Activated CD8-positive, alpha-beta T cell treated with anti-CD3 and anti-CD28 coated beads for 36 hours (primary cell): ENCODE measurements at regions not wholly inside any gene's neighbourhood (a gene's known extent, or its start where the extent isn't known, plus 50 kb on each side); places are given as distances from the start of the nearest gene placed in this dataset.

ENCODE experiments used
- ATAC-seq: fragments of 200-7000 bp; cut with Tn5 transposase; one replicate; pipeline ENCODE4 v1.10.0; 2021; ENCODE audit warnings: mild to moderate bottlenecking, moderate library complexity
- CTCF ChIA-PET: fragments of 350-600 bp; sonication (Branson Sonifier 250); formaldehyde crosslinking; loops from one replicate; lab custom pipeline; 2021; ENCODE audit warnings: antibody characterized with exemption; lab: Charles Lee
- POLR2A ChIA-PET: fragments of 350-600 bp; sonication (Branson Sonifier 250); formaldehyde crosslinking; loops from one replicate; lab custom pipeline; 2021; ENCODE audit warnings: antibody characterized with exemption; lab: Charles Lee
- DNase-seq: peaks from one replicate; pipeline ENCODE4 v3.0.0-alpha.2; 2020
- H3K27ac Mint-ChIP-seq: one replicate; pipeline ENCODE4 v1.8.0; 2021; ENCODE audit warnings: mild to moderate bottlenecking, mixed read lengths
- H3K27me3 Mint-ChIP-seq: one replicate; pipeline ENCODE4 v1.8.0; 2021; ENCODE audit warnings: mixed read lengths
- H3K36me3 Mint-ChIP-seq: one replicate; pipeline ENCODE4 v1.8.0; 2021; ENCODE audit warnings: low read depth, mixed read lengths
- H3K4me1 Mint-ChIP-seq: one replicate; pipeline ENCODE4 v1.8.0; 2021; ENCODE audit warnings: low read depth, mixed read lengths
- H3K4me3 Mint-ChIP-seq: one replicate; pipeline ENCODE4 v1.8.0; 2021; ENCODE audit warnings: mild to moderate bottlenecking, moderate library complexity, mixed read lengths
- H3K9me3 Mint-ChIP-seq: one replicate; pipeline ENCODE4 v1.8.0; 2021; ENCODE audit warnings: mixed read lengths
- CTCF ChIP-seq: fragments of 200-600 bp; IDR thresholded peaks from one replicate; pipeline ENCODE4 v1.8.0; 2022; ENCODE audit warnings: antibody characterized with exemption, mild to moderate bottlenecking
- intact Hi-C: fragments of 100-400 bp; cut with micrococcal nuclease; formaldehyde crosslinking; loops from one replicate; pipeline ENCODE4 v1.10.0; 2022

- Mint-ChIP-seq H3K27me3 (peaks cover 2% of the 10 kb centered on the region), H3K36me3 (no peaks in the 10 kb centered on the region), H3K27ac (no peak overlapping the region), H3K4me1 (no peaks in the 10 kb centered on the region), H3K4me3 (no peak overlapping the region), H3K9me3 (no peaks in the 10 kb centered on the region)
- ATAC-seq = no peak
- TF ChIP-seq CTCF = no peak
- intact Hi-C loops = no loop called here
- CTCF ChIA-PET = interaction anchor here (1.1 kb wide), 1 partner anchor 132 kb away, joined by 3 read pairs; no protein-coding TSS in a partner anchor
- POLR2A ChIA-PET = no interaction called here
- no peak for DNase-seq
These were observed 140.5 kb downstream of the SEMA6D start for GRCh38 chr15:47857776-47858167.

GRCh38 chr15:47861111-47861903 is 144.0 kb downstream of the SEMA6D start:
- ChIA-PET CTCF (no interaction called here), POLR2A (no interaction called here)
- TF ChIP-seq CTCF = no peak
- Mint-ChIP-seq H3K36me3 (no peaks in the 10 kb centered on the region), H3K27me3 (peaks cover 2% of the 10 kb centered on the region), H3K4me1 (no peaks in the 10 kb centered on the region), H3K27ac (no peak overlapping the region), H3K9me3 (peaks cover 2% of the 10 kb centered on the region), H3K4me3 (no peak overlapping the region)
- DNase-seq (no peak), ATAC-seq (no peak)
- intact Hi-C loops = no loop called here

GRCh38 chr15:47862402-47862801 is 145.1 kb downstream of the SEMA6D start:
- H3K27me3 Mint-ChIP-seq = peaks cover 2% of the 10 kb centered on the region
- no peaks in the 10 kb centered on the region for H3K36me3 Mint-ChIP-seq
- POLR2A ChIA-PET = no interaction called here
- H3K4me3 Mint-ChIP-seq = no peak overlapping the region
- TF ChIP-seq CTCF = no peak
- H3K9me3 Mint-ChIP-seq = peaks cover 2% of the 10 kb centered on the region
- no peaks in the 10 kb centered on the region for H3K4me1 Mint-ChIP-seq
- CTCF ChIA-PET = no interaction called here
- ATAC-seq = no peak
- intact Hi-C loops = no loop called here
- DNase-seq = no peak
- no peak overlapping the region for H3K27ac Mint-ChIP-seq

- H3K4me1 Mint-ChIP-seq = no peaks in the 10 kb centered on the region
- H3K9me3 Mint-ChIP-seq = peaks cover 4% of the 10 kb centered on the region
- DNase-seq = no peak
- no peak overlapping the region for H3K27ac Mint-ChIP-seq
- ChIA-PET CTCF (no interaction called here), POLR2A (no interaction called here)
- H3K4me3 Mint-ChIP-seq = no peak overlapping the region
- H3K36me3 Mint-ChIP-seq = no peaks in the 10 kb centered on the region
- no peak for TF ChIP-seq CTCF
- intact Hi-C loops = no loop called here
- peaks cover 2% of the 10 kb centered on the region for H3K27me3 Mint-ChIP-seq
- ATAC-seq = no peak
These were observed 149.1 kb downstream of the SEMA6D start for GRCh38 chr15:47866446-47866845.

- Mint-ChIP-seq H3K9me3 (peaks cover 2% of the 10 kb centered on the region), H3K4me3 (no peak overlapping the region), H3K4me1 (no peaks in the 10 kb centered on the region), H3K36me3 (no peaks in the 10 kb centered on the region), H3K27ac (no peak overlapping the region), H3K27me3 (peaks cover 3% of the 10 kb centered on the region)
- POLR2A ChIA-PET = no interaction called here
- ATAC-seq (no peak), DNase-seq (no peak)
- TF ChIP-seq CTCF = no peak
- intact Hi-C loops = no loop called here
- CTCF ChIA-PET = no interaction called here
These were observed 153.1 kb downstream of the SEMA6D start for GRCh38 chr15:47870300-47870955.
